Right lobe of liver (tissue), 6 donors: ENCODE measurements at regions not wholly inside any gene's neighbourhood (a gene's known extent, or its start where the extent isn't known, plus 50 kb on each side); places are given as distances from the start of the nearest gene placed in this dataset.

Experiments used
- ATAC-seq, 4 donors: fragments of 200-7000 bp; cut with Tn5 transposase; one replicate each; pipeline ENCODE4 v1.9.1; 2020; ENCODE audit warnings: mild to moderate bottlenecking in 4 of 4, moderate library complexity in 4 of 4
- DNase-seq, 3 donors: peaks; one replicate each; pipeline ENCODE4 v3.0.0-alpha.2; 2020
- H3K27ac ChIP-seq, 3 donors: fragments of 200-600 bp; one replicate each; pipeline ENCODE4 v1.8.0; 2022
- H3K27me3 ChIP-seq, 2 donors: fragments of 200-600 bp; one replicate each; pipeline ENCODE4 v1.8.0; 2022
- H3K36me3 ChIP-seq, 4 donors: fragments of 200-600 bp; sonication (generic) in 1 of 4; one replicate each; pipeline versions ENCODE4 v1.5.1 to v1.8.0; 2017 to 2022; ENCODE audit warnings: control low read depth in 1 of 4
- H3K4me1 ChIP-seq, 4 donors: fragments of 200-600 bp; sonication (generic) in 1 of 4; one replicate each; pipeline versions ENCODE4 v1.5.1 to v1.8.0; 2017 to 2022; ENCODE audit warnings: control low read depth in 1 of 4
- H3K4me3 ChIP-seq, 3 donors: fragments of 200-600 bp; one replicate each; pipeline ENCODE4 v1.8.0; 2022
- H3K9me3 ChIP-seq, 4 donors: fragments of 200-600 bp; sonication (generic) in 1 of 4; one replicate each; pipeline versions ENCODE4 v1.5.1 to v1.8.0; 2017 to 2022; ENCODE audit warnings: control low read depth in 1 of 4
- POLR2A ChIP-seq: fragments of 450-650 bp; IDR thresholded peaks from one replicate; pipeline ENCODE4 v1.6.1; 2017; ENCODE audit warnings: antibody characterized with exemption, mild to moderate bottlenecking
- WGBS: methylation state at CpG from one replicate; pipeline ENCODE4 v1.1.6; 2018; ENCODE audit warnings: low coverage, low lambda C conversion rate; ENCODE audit not compliant: insufficient coverage; ENCODE audit errors: missing lambda C conversion rate; 5-methylcytosine and 5-hydroxymethylcytosine counted together
- intact Hi-C, 2 donors: fragments of 100-400 bp; cut with DNase I; formaldehyde crosslinking; loops; one replicate each; pipeline versions ENCODE4 v1.11.2 to v1.14.1; 2022
- TF ChIP-seq, protein P1 (sequence below), 4 donors: fragments of 200-600 bp in 3 of 4; fragments of 450-650 bp in 1 of 4; IDR thresholded peaks; one replicate each; pipeline versions ENCODE4 v1.5.1 to v1.8.0; 2016 to 2022; ENCODE audit warnings: antibody characterized with exemption in 4 of 4, mild to moderate bottlenecking in 2 of 4
- donor health status: DM: no; HTN: yes; CAD: no.
- donor health status: DM: no; HTN: no; CAD: no.
- donor health status: DM: no; HTN: no; CAD: no.
- donor health status: DM: no; HTN: yes; CAD: no.
- donor health status: DM: no; HTN: yes; CAD: no.

DNA sequence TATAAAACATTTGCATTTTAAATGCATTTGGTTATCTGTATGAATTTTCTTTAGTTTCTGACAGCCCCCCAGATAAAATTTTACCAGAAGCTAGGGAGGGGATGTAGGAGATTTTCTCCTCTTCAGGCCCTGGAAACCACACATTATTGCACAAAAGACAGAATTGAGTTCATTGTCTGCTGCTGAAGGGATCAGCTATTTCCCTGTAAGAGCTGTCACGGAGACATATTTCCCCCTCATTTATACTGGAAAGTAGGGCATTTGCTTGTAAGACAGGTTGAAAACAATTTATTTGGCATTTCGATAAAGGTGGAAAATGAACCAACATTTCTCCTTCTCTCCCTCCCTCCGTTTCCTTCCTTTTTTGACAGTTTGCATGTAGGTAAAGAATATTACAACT, 241.3 kb upstream of the LCORL start:
- no peaks in the 10 kb centered on the region for H3K36me3 ChIP-seq
- no peak overlapping the region for H3K4me3 ChIP-seq
- no peak overlapping the region for H3K27ac ChIP-seq
- WGBS, result 49% methylated on average over 3 of the region's 3 CpGs
- H3K9me3 ChIP-seq, result no peaks in the 10 kb centered on the region
- no peaks in the 10 kb centered on the region for H3K27me3 ChIP-seq
- no peak for ATAC-seq
- TF ChIP-seq POLR2A, result no peak
- TF ChIP-seq, protein P1, sequence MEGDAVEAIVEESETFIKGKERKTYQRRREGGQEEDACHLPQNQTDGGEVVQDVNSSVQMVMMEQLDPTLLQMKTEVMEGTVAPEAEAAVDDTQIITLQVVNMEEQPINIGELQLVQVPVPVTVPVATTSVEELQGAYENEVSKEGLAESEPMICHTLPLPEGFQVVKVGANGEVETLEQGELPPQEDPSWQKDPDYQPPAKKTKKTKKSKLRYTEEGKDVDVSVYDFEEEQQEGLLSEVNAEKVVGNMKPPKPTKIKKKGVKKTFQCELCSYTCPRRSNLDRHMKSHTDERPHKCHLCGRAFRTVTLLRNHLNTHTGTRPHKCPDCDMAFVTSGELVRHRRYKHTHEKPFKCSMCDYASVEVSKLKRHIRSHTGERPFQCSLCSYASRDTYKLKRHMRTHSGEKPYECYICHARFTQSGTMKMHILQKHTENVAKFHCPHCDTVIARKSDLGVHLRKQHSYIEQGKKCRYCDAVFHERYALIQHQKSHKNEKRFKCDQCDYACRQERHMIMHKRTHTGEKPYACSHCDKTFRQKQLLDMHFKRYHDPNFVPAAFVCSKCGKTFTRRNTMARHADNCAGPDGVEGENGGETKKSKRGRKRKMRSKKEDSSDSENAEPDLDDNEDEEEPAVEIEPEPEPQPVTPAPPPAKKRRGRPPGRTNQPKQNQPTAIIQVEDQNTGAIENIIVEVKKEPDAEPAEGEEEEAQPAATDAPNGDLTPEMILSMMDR (IDR thresholded peaks at IDR 0.05), result no peak
- DNase-seq, result no peak
- intact Hi-C loops, result no loop called here
- no peaks in the 10 kb centered on the region for H3K4me1 ChIP-seq

DNA sequence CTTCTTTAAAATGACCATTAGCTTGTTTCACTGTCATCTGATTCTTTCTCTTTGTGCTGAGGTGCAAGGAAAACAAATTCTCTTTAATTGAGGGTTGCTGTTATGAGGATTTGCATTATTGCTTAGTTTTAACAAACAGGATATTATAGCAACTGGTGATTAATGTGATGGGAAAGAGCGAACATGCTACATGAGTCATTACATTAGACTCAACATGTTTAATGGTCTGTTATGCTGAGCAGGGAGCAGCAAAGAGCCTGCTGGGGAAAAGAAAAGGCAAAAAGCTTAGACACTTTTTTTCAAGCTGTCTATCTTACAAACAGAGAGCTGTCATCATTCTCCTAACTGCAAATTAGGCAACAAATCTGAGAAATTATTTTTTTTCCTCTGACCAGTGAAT, 230.5 kb upstream of the LCORL start:
- Histone ChIP-seq H3K9me3 (no peaks in the 10 kb centered on the region), H3K27me3 (no peaks in the 10 kb centered on the region), H3K27ac (no peak overlapping the region), H3K4me1 (no peaks in the 10 kb centered on the region), H3K4me3 (no peak overlapping the region), H3K36me3 (no peaks in the 10 kb centered on the region)
- intact Hi-C loops, result no loop called here
- 59% methylated on average over 1 of the region's 1 CpG for WGBS
- no peak for ATAC-seq
- no peak for DNase-seq
- TF ChIP-seq, protein P1 (IDR thresholded peaks at IDR 0.05), result no peak
- no peak for TF ChIP-seq POLR2A

DNA sequence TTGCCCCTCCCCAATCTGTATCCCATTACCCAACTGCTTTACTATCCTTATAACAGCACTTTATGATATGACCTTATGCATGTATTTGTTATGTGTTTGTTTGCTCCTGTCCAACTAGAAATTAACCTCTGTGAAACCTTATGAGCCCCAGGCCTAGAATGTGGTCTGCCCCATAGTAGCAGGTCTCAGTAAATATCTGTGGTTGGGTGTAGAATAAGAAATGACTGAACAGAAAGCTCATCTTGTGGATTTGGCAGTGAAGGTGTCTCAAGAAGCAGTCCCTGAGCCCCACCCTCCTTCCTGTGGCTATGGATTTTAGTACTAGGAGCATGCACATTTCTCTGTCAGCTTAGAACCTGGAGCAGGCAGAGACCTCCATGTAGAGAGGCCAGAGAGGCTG, 229.0 kb upstream of the LCORL start:
- intact Hi-C loops, result no loop called here
- H3K4me3 ChIP-seq, result no peak overlapping the region
- H3K27ac ChIP-seq, result no peak overlapping the region
- H3K4me1 ChIP-seq, result no peaks in the 10 kb centered on the region
- DNase-seq, result no peak
- no peak for ATAC-seq
- no peak for TF ChIP-seq POLR2A
- no peaks in the 10 kb centered on the region for H3K9me3 ChIP-seq
- no peaks in the 10 kb centered on the region for H3K36me3 ChIP-seq
- no peaks in the 10 kb centered on the region for H3K27me3 ChIP-seq

DNA sequence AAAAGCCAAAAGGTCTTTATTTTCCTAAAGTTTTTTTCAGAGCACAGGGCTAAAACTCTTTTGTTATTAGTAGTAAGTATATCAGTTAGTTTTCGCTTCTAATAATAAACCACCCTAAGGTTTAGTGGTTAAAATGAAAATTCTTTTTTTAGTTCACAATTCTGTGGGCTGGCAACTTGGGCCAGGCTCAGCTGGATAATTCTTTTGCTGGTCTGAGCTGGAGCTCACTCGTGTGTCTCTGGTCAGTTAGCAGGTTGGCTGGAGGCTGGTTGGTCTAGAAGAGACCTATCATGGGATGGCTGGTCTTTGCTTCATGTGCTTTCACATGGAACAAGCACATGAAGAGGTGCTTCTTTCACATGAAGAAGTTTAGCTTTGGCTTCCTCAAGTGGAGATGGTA, 227.1 kb upstream of the LCORL start:
- Histone ChIP-seq H3K9me3 (no peaks in the 10 kb centered on the region), H3K27ac (no peak overlapping the region), H3K36me3 (no peaks in the 10 kb centered on the region), H3K4me3 (no peak overlapping the region), H3K27me3 (no peaks in the 10 kb centered on the region), H3K4me1 (no peaks in the 10 kb centered on the region)
- DNase-seq (no peak), ATAC-seq (no peak)
- intact Hi-C loops, result no loop called here
- 45% methylated on average over 2 of the region's 2 CpGs for WGBS
- no peak for TF ChIP-seq POLR2A
- TF ChIP-seq, protein P1 (IDR thresholded peaks at IDR 0.05), result no peak

DNA sequence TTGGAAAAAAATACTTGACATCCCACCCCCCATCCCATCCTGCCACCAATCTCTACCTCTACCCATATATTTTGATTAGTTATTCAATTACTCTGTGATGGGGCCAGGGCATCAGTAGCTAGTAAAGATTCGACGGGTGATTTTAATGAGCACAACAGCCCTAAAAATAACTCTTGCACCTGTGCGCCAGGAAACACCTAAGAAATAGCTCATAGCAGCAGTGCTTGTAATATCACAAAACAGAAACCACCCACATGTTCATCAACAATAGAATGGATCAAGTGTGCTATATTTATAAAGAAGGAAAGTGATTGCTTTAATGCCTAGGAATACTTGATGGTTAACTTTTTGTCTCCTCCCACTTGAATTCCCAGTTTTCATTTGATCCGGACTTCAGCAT, 225.6 kb upstream of the LCORL start:
- 45% methylated on average over 4 of the region's 4 CpGs for WGBS
- Histone ChIP-seq H3K4me1 (no peaks in the 10 kb centered on the region), H3K9me3 (no peaks in the 10 kb centered on the region), H3K36me3 (no peaks in the 10 kb centered on the region), H3K27ac (no peak overlapping the region), H3K4me3 (no peak overlapping the region), H3K27me3 (no peaks in the 10 kb centered on the region)
- ATAC-seq, result no peak
- DNase-seq, result no peak
- no peak for TF ChIP-seq POLR2A
- TF ChIP-seq, protein P1 (IDR thresholded peaks at IDR 0.05), result no peak
- intact Hi-C loops, result no loop called here
